Gastroesophageal sphincter (tissue), 3 donors: ENCODE measurements at regions not wholly inside any gene's neighbourhood (a gene's known extent, or its start where the extent isn't known, plus 50 kb on each side); places are given as distances from the start of the nearest gene placed in this dataset.

Source experiments
- EP300 ChIP-seq: sonication (generic); formaldehyde crosslinking; IDR thresholded peaks from one replicate; pipeline ENCODE4 v1.6.1; 2017; ENCODE audit warnings: antibody characterized with exemption, mild to moderate bottlenecking
- POLR2AphosphoS5 ChIP-seq: sonication (generic); formaldehyde crosslinking; IDR thresholded peaks from one replicate; pipeline ENCODE4 v1.6.1; 2017; ENCODE audit warnings: antibody characterized with exemption
- TF ChIP-seq, protein P1 (sequence below), 4 experiments: fragments of 200-600 bp in 2 of 4; fragments of 450-650 bp in 2 of 4; sonication (generic) in 1 of 4; IDR thresholded peaks; one replicate each; pipeline ENCODE4 v1.5.1; 2017 to 2019; ENCODE audit warnings: antibody characterized with exemption in 4 of 4, mild to moderate bottlenecking in 2 of 4, moderate library complexity in 2 of 4

DNA sequence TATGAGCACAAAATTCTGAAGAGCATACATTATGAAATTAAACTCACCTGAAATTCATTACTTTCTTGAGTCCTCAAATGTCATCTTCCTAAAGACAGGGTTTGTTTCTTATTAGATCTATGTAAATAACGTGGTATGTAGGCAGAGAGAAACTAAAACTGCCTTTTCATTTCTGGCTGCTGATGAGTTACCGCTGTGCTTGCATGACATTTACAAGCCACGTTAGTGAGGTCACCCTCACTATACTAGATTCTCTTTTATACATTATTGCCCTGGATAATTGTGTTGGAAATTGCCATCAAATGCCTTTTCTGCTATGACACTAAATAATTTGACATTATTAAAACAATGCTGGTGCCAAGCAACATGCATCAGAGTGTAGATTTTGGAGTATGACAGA, 748.3 kb upstream of the ANO3 start:
- TF ChIP-seq, protein P1, sequence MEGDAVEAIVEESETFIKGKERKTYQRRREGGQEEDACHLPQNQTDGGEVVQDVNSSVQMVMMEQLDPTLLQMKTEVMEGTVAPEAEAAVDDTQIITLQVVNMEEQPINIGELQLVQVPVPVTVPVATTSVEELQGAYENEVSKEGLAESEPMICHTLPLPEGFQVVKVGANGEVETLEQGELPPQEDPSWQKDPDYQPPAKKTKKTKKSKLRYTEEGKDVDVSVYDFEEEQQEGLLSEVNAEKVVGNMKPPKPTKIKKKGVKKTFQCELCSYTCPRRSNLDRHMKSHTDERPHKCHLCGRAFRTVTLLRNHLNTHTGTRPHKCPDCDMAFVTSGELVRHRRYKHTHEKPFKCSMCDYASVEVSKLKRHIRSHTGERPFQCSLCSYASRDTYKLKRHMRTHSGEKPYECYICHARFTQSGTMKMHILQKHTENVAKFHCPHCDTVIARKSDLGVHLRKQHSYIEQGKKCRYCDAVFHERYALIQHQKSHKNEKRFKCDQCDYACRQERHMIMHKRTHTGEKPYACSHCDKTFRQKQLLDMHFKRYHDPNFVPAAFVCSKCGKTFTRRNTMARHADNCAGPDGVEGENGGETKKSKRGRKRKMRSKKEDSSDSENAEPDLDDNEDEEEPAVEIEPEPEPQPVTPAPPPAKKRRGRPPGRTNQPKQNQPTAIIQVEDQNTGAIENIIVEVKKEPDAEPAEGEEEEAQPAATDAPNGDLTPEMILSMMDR (IDR thresholded peaks at IDR 0.05), result no peak
- TF ChIP-seq EP300, result no peak
- no peak for TF ChIP-seq POLR2AphosphoS5
